ENCODE measurements at regions not wholly inside any gene's neighbourhood (a gene's known extent, or its start where the extent isn't known, plus 50 kb on each side); places are given as distances from the start of the nearest gene placed in this dataset.

DNA sequence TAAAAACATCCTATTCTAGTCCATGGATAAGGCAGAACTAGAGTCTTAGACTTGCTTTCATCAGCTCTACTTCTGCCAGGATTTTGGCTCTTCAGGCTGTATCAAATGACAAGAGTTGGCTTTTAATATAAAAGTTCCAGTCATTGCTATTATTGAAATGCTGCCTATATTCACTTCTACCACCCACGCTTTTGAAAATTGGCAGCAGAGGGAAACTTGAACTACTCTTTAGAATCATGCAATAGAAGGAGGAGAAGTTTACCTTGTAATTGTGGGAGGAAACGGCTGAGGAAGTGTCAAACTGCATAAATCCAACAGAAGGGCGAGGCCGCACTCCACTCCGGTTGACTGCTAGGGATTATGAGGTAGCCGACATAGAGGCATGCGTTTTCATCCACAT lies 122.6 kb upstream of the BASP1 start:
- H2BK20ac ChIP-seq (ENCODE audit: low read length) = no peak overlapping the region
- DNase-seq (ENCODE audit: low read depth in 1 of 2, low spot score in 2 of 2) = no peak
- peaks cover 0 to 5% (median 3%) of the 10 kb centered on the region in 4 experiments; a peak in 2 of 7 replicates for H3K4me1 ChIP-seq (replicated peaks in 1 of 4; ENCODE audit: control insufficient read depth in 3 of 4, insufficient read depth in 4 of 4, low read length in 3 of 4)
- no peak overlapping the region for H4K91ac ChIP-seq (replicated peaks; ENCODE audit: insufficient read length, low read length)
- H3K79me2 ChIP-seq (ENCODE audit: control insufficient read depth in 1 of 2, insufficient read depth in 2 of 2, low read length in 2 of 2) = no peaks in the 10 kb centered on the region
- ChIA-PET POLR2A (ENCODE audit: partially characterized antibody) (no interaction called here), CTCF (ENCODE audit: partially characterized antibody) (interaction anchor here (0.6 to 3.9 kb wide), 3 partner anchors 38 to 251 kb away, joined by 3 to 14 read pairs (median 7); no protein-coding TSS in a partner anchor)
- H4K20me1 ChIP-seq (replicated peaks in 1 of 2; ENCODE audit: control insufficient read depth in 1 of 2, insufficient read depth in 2 of 2, low read length in 2 of 2) = no peaks in the 10 kb centered on the region
- no peak overlapping the region for H2AK5ac ChIP-seq (ENCODE audit: low read depth, low read length)
- no peak overlapping the region for H4K5ac ChIP-seq (ENCODE audit: insufficient read length, low read depth, low read length)
- H3K4me3 ChIP-seq (ENCODE audit: extremely low read depth in 1 of 4, insufficient read depth in 2 of 4, low read depth in 3 of 4, low read length in 4 of 4) = no peak overlapping the region
- no peaks in the 10 kb centered on the region for H3K27me3 ChIP-seq (replicated peaks in 1 of 4; ENCODE audit: control insufficient read depth in 3 of 4, extremely low read depth in 1 of 4, insufficient read depth in 3 of 4, low read length in 3 of 4)
- H2BK15ac ChIP-seq (ENCODE audit: low read length) = no peak overlapping the region
- no peak overlapping the region for H3K4me2 ChIP-seq (ENCODE audit: insufficient read depth in 1 of 2, low read depth in 2 of 2, low read length in 2 of 2)
- no peak for FAIRE-seq
- no peak overlapping the region for H3K14ac ChIP-seq (ENCODE audit: insufficient read length)
- H2BK5ac ChIP-seq (ENCODE audit: low read depth, low read length) = no peak overlapping the region
- no peak for TF ChIP-seq YY1 (IDR thresholded peaks at IDR 0.05; ENCODE audit: low read depth, low read length)
- TF ChIP-seq NANOG (IDR thresholded peaks at IDR 0.05; ENCODE audit: insufficient read depth, low read depth, low read length, poor library complexity, severe bottlenecking) = no peak
- no peak for TF ChIP-seq SIRT6 (IDR thresholded peaks at IDR 0.05; ENCODE audit: low read length)
- TF ChIP-seq EP300 (IDR thresholded peaks at IDR 0.05; ENCODE audit: borderline replicate concordance in 1 of 2, low read depth in 2 of 2, low read length in 2 of 2) = no peak
- no peak for TF ChIP-seq KDM4A (IDR thresholded peaks at IDR 0.05; ENCODE audit: low read depth, low read length, severe bottlenecking)
- no peak for TF ChIP-seq SP1 (IDR thresholded peaks at IDR 0.05; ENCODE audit: low read depth, low read length)
- TF ChIP-seq POU5F1 (IDR thresholded peaks at IDR 0.05; ENCODE audit: low read depth, low read length) = no peak
- no peak for TF ChIP-seq EZH2 (IDR thresholded peaks at IDR 0.05; ENCODE audit: low read depth, low read length, severe bottlenecking)
- TF ChIP-seq CREB1 (IDR thresholded peaks at IDR 0.05) = no peak
- TF ChIP-seq, protein P1, sequence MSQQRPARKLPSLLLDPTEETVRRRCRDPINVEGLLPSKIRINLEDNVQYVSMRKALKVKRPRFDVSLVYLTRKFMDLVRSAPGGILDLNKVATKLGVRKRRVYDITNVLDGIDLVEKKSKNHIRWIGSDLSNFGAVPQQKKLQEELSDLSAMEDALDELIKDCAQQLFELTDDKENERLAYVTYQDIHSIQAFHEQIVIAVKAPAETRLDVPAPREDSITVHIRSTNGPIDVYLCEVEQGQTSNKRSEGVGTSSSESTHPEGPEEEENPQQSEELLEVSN (IDR thresholded peaks at IDR 0.05) = no peak
- TF ChIP-seq FOSL1 (IDR thresholded peaks at IDR 0.05; ENCODE audit: insufficient read depth, low read depth, low read length) = no peak
- no peak for TF ChIP-seq HDAC2 (IDR thresholded peaks at IDR 0.05; ENCODE audit: borderline replicate concordance in 1 of 2, low read depth in 2 of 2, low read length in 2 of 2)
- TF ChIP-seq SUZ12 (IDR thresholded peaks at IDR 0.05; ENCODE audit: low read length) = no peak
- no peak for TF ChIP-seq RFX5 (IDR thresholded peaks at IDR 0.05; ENCODE audit: borderline replicate concordance, low read depth, low read length)
- no peak overlapping the region for H2BK120ac ChIP-seq (replicated peaks; ENCODE audit: low read depth, low read length)
- no peak overlapping the region for H2BK12ac ChIP-seq (ENCODE audit: low read depth, low read length)
- H2AFZ ChIP-seq (ENCODE audit: low read length) = no peak overlapping the region
- no peak overlapping the region for H4K8ac ChIP-seq (ENCODE audit: extremely low read depth, insufficient read depth, low read length)
- 81% methylated on average over 7 of the region's 7 CpGs; no CpG with 5 or more reads in 1 of the 2 experiments for WGBS, 2 experiments (ENCODE audit: extremely low coverage in 1 of 2, insufficient coverage in 1 of 2, insufficient read length in 1 of 2, insufficient replicate concordance in 2 of 2, low coverage in 1 of 2, low lambda C conversion rate in 2 of 2, missing lambda C conversion rate in 1 of 2)
- H3K9ac ChIP-seq (replicated peaks in 1 of 4; ENCODE audit: extremely low read depth in 1 of 4, low read depth in 3 of 4, low read length in 3 of 4) = no peak overlapping the region
- no peak overlapping the region for H3K56ac ChIP-seq (replicated peaks; ENCODE audit: insufficient read length, low read depth, low read length)
- H3K9me3 ChIP-seq (ENCODE audit: insufficient read depth in 2 of 2, low read depth in 1 of 2, low read length in 1 of 2) = no peaks in the 10 kb centered on the region
- H3K4ac ChIP-seq (replicated peaks; ENCODE audit: insufficient read length, low read depth, low read length) = no peak overlapping the region
- no peaks in the 10 kb centered on the region for H3K79me1 ChIP-seq (ENCODE audit: low read depth, low read length)
- no peak overlapping the region for H3K18ac ChIP-seq (ENCODE audit: extremely low read depth, low read length)
- H3K23me2 ChIP-seq (ENCODE audit: low read depth, low read length) = no peaks in the 10 kb centered on the region
- H3K27ac ChIP-seq (ENCODE audit: low read depth, low read length) = no peak overlapping the region
- no peaks in the 10 kb centered on the region for H3K36me3 ChIP-seq (ENCODE audit: control insufficient read depth in 2 of 4, insufficient read depth in 4 of 4, low read length in 3 of 4)
- H3K23ac ChIP-seq (ENCODE audit: insufficient read length) = no peak overlapping the region

Measured in H1 (cell line).